ENCODE measurements at regions not wholly inside any gene's neighbourhood (a gene's known extent, or its start where the extent isn't known, plus 50 kb on each side); places are given as distances from the start of the nearest gene placed in this dataset.

GRCh38 chrX:122055979-122056715 is 1008.7 kb downstream of the GLUD2 start:
- no peak overlapping the region for H3K27ac Mint-ChIP-seq
- DNase-seq (no peak), ATAC-seq (no peak)
- H3K27me3 Mint-ChIP-seq = no peaks in the 10 kb centered on the region
- H3K4me3 Mint-ChIP-seq = no peak overlapping the region
- H3K36me3 Mint-ChIP-seq (ENCODE audit: low read depth) = no peaks in the 10 kb centered on the region
- H3K9me3 Mint-ChIP-seq = no peaks in the 10 kb centered on the region
- no peaks in the 10 kb centered on the region for H3K4me1 Mint-ChIP-seq

DNA sequence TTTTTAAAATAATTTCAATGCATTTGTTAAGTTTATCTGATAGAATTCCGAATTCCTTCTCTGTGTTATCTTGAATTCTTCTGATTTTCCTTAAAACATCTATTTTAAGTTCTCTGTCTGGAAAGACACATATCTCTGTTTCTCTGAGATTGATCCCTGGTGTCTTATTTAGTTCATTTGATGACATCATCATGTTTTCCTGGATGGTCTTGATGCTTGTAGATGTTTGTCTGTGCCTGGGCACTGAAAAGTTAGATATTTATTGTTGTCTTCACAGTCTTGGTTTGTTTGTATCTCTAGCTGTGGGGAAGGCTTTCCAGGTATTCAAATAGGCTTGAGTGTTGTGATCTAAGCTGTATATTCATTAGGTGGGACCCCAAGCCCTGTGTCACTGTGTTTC is 1028.8 kb downstream of the GLUD2 start:
- Mint-ChIP-seq H3K4me3 (no peak overlapping the region), H3K36me3 (ENCODE audit: low read depth) (no peaks in the 10 kb centered on the region), H3K27me3 (no peaks in the 10 kb centered on the region), H3K9me3 (no peaks in the 10 kb centered on the region), H3K4me1 (no peaks in the 10 kb centered on the region), H3K27ac (no peak overlapping the region)
- ATAC-seq (no peak), DNase-seq (no peak)

GRCh38 chrX:122078079-122078478 is 1030.7 kb downstream of the GLUD2 start:
- Mint-ChIP-seq H3K9me3 (no peaks in the 10 kb centered on the region), H3K4me1 (no peaks in the 10 kb centered on the region), H3K27ac (no peak overlapping the region), H3K4me3 (no peak overlapping the region), H3K36me3 (ENCODE audit: low read depth) (no peaks in the 10 kb centered on the region), H3K27me3 (no peaks in the 10 kb centered on the region)
- ATAC-seq = no peak
- DNase-seq = no peak

- Mint-ChIP-seq H3K4me3 (no peak overlapping the region), H3K27ac (no peak overlapping the region), H3K4me1 (no peaks in the 10 kb centered on the region), H3K9me3 (peaks cover 4% of the 10 kb centered on the region), H3K36me3 (ENCODE audit: low read depth) (no peaks in the 10 kb centered on the region), H3K27me3 (no peaks in the 10 kb centered on the region)
- no peak for ATAC-seq
- DNase-seq = no peak
These were observed 1039.9 kb downstream of the GLUD2 start for GRCh38 chrX:122087341-122087740.

DNA sequence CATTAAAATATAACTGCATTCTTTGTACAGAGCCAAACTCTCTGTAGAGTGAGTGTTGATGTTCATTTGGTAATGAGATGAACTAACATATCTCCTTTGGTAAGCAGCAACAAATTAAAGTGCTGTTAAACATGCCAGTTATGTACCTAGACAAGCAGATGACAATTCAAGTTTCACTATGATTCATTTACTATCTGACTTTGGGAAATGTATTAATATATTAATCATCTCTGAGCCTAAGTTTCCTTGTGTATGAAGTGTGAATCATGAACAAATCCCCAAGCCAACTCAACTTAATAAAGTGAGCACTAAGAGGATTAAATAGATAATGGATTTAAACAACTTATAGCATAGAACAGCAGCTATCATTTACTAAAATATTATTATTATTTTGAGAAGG is 1044.2 kb downstream of the GLUD2 start:
- ATAC-seq = no peak
- Mint-ChIP-seq H3K27ac (no peak overlapping the region), H3K9me3 (peaks cover 9% of the 10 kb centered on the region), H3K36me3 (ENCODE audit: low read depth) (no peaks in the 10 kb centered on the region), H3K27me3 (no peaks in the 10 kb centered on the region), H3K4me3 (no peak overlapping the region), H3K4me1 (no peaks in the 10 kb centered on the region)
- no peak for DNase-seq

DNA sequence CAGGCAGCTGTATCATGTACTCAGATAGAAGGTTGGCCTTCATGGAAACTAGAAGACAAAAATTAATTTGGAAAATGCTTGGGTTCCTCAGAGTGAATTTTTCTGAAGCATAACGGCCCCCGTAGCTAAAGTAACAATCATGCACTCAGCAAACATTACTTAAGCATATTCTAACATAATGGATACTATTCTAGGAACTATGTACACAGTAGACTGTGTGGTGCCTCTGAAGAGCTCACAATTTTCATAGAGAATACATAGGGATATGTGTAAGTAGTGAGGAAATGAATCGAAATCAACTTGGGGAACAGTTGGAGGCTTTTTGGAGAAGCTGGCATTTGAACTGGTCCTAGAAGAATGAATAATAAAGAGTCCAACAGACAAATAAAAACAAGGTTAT is 1045.0 kb downstream of the GLUD2 start:
- Mint-ChIP-seq H3K9me3 (peaks cover 9% of the 10 kb centered on the region), H3K27me3 (no peaks in the 10 kb centered on the region), H3K27ac (no peak overlapping the region), H3K36me3 (ENCODE audit: low read depth) (no peaks in the 10 kb centered on the region), H3K4me1 (no peaks in the 10 kb centered on the region), H3K4me3 (no peak overlapping the region)
- DNase-seq (no peak), ATAC-seq (no peak)

DNA sequence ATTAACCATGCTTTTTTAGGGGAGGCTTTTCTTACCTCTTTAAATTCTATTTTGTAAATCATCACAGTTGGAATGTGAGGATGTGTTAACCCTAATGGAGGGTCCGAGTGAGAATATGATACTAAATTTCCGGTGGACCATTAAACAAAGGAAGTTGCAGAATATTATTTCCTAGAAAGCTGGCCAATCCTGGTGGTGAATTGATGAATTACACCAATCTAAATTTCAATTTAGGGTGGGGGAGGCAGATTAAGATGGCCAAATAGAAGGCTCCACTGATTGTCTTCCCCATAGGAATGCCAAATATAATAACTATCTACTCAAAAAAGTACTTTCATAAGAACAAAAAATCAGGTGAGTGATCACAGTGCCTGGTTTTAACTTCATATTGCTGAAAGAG is 1045.6 kb downstream of the GLUD2 start:
- Mint-ChIP-seq H3K4me1 (no peaks in the 10 kb centered on the region), H3K36me3 (ENCODE audit: low read depth) (no peaks in the 10 kb centered on the region), H3K9me3 (peaks cover 9% of the 10 kb centered on the region), H3K4me3 (no peak overlapping the region), H3K27me3 (no peaks in the 10 kb centered on the region), H3K27ac (no peak overlapping the region)
- no peak for DNase-seq
- no peak for ATAC-seq

GRCh38 chrX:122094611-122095010 is 1047.2 kb downstream of the GLUD2 start:
- ATAC-seq (no peak), DNase-seq (no peak)
- H3K9me3 Mint-ChIP-seq = peaks cover 9% of the 10 kb centered on the region
- no peaks in the 10 kb centered on the region for H3K4me1 Mint-ChIP-seq
- no peaks in the 10 kb centered on the region for H3K36me3 Mint-ChIP-seq (ENCODE audit: low read depth)
- H3K27me3 Mint-ChIP-seq = no peaks in the 10 kb centered on the region
- H3K4me3 Mint-ChIP-seq = no peak overlapping the region
- H3K27ac Mint-ChIP-seq = no peak overlapping the region

DNA sequence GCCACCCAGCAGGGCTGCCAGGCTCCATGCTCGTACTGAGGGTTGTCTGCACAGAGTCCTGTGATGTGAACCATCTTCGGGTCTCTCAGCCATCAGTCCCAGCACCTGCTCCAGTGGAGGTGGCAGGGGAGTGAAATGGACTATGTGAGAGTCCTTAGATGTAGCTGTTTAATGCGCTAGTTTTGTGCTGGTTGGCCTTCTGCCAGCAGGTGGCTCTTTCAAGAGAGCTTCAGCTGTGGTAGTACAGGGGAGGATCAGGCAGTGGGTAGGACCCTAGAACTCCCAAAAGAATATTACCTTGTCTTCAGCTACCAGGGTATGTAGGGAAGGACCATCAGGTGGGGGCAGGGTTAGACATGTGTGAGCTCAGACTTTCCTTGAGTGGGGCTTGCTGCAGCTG is 1066.0 kb downstream of the GLUD2 start:
- Mint-ChIP-seq H3K36me3 (ENCODE audit: low read depth) (no peaks in the 10 kb centered on the region), H3K4me1 (no peaks in the 10 kb centered on the region), H3K27me3 (no peaks in the 10 kb centered on the region), H3K9me3 (peaks cover 3% of the 10 kb centered on the region), H3K27ac (no peak overlapping the region), H3K4me3 (no peak overlapping the region)
- DNase-seq (no peak), ATAC-seq (no peak)

DNA sequence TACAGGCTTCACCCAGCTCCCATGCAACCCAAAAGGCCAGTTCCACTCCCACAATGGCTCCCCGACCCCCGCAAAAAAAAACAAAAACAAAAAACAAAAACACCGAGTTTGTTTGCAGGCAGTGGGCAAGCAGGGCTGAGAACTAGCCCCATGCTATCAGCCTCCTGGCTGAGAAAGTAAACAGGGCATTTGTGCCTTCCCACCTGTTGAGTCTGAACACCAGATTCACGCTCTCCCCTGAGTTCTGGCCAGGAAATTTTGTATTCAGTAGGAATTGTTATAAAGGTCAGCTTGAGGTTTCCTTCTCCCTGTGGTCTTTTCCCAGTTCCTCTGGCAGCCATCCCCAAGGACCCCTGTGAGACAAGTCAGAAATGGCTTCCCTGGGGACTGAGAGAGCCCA is 1066.5 kb downstream of the GLUD2 start:
- Mint-ChIP-seq H3K27me3 (no peaks in the 10 kb centered on the region), H3K27ac (no peak overlapping the region), H3K9me3 (peaks cover 3% of the 10 kb centered on the region), H3K4me3 (no peak overlapping the region), H3K36me3 (ENCODE audit: low read depth) (no peaks in the 10 kb centered on the region), H3K4me1 (no peaks in the 10 kb centered on the region)
- ATAC-seq (no peak), DNase-seq (no peak)

DNA sequence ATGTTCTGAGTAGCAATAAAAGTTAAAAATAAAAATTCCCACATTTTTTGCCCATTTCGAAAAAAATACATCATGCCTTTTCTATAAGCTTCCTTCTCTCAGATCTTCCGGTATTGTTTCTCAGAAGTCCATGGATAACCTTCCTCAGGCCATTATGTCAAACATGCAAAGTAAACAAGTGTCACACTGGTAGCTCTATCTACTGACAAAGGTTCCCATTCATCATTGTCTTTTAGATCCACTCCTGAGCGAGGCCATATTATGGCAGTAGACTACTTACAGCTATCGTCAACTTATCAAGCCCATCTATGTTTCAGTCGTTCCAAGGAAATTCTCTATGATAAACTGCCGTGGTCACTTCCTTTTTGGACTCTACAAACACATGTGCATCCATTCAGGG is 1068.2 kb downstream of the GLUD2 start:
- H3K9me3 Mint-ChIP-seq = no peaks in the 10 kb centered on the region
- no peak overlapping the region for H3K27ac Mint-ChIP-seq
- no peak overlapping the region for H3K4me3 Mint-ChIP-seq
- no peaks in the 10 kb centered on the region for H3K27me3 Mint-ChIP-seq
- H3K4me1 Mint-ChIP-seq = no peaks in the 10 kb centered on the region
- no peak for ATAC-seq
- no peaks in the 10 kb centered on the region for H3K36me3 Mint-ChIP-seq (ENCODE audit: low read depth)
- DNase-seq = no peak

DNA sequence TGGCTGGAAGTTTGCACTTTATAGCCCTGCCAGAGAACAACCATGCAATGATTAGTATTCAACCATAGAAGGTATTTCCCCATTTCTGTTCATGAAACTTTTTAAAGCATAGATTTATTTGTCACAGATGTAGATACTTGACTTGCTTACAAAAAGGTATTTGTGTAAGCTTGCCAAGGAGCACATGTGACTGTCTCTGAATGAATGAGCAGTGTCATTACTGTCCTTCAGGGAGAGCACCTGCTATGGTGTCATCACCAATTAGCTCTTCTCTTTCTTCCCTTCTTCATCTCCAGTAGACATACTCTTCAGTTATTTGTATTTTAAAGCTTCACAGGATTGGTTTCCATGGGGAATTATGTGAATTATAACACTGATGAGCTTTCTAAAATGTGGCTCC is 1064.7 kb upstream of the GRIA3 start:
- ATAC-seq (no peak), DNase-seq (no peak)
- no peaks in the 10 kb centered on the region for H3K27me3 Mint-ChIP-seq
- no peaks in the 10 kb centered on the region for H3K4me1 Mint-ChIP-seq
- H3K9me3 Mint-ChIP-seq = no peaks in the 10 kb centered on the region
- H3K4me3 Mint-ChIP-seq = no peak overlapping the region
- no peaks in the 10 kb centered on the region for H3K36me3 Mint-ChIP-seq (ENCODE audit: low read depth)
- no peak overlapping the region for H3K27ac Mint-ChIP-seq

GRCh38 chrX:122122274-122122673 is 1061.8 kb upstream of the GRIA3 start:
- Mint-ChIP-seq H3K4me1 (no peaks in the 10 kb centered on the region), H3K9me3 (no peaks in the 10 kb centered on the region), H3K27ac (no peak overlapping the region), H3K4me3 (no peak overlapping the region), H3K36me3 (ENCODE audit: low read depth) (no peaks in the 10 kb centered on the region), H3K27me3 (no peaks in the 10 kb centered on the region)
- DNase-seq = no peak
- ATAC-seq = no peak

- Mint-ChIP-seq H3K4me3 (no peak overlapping the region), H3K9me3 (peaks cover 4% of the 10 kb centered on the region), H3K4me1 (no peaks in the 10 kb centered on the region), H3K27ac (no peak overlapping the region), H3K27me3 (no peaks in the 10 kb centered on the region), H3K36me3 (ENCODE audit: low read depth) (no peaks in the 10 kb centered on the region)
- no peak for ATAC-seq
- DNase-seq = no peak
These were observed 1050.6 kb upstream of the GRIA3 start for GRCh38 chrX:122133478-122133877.

DNA sequence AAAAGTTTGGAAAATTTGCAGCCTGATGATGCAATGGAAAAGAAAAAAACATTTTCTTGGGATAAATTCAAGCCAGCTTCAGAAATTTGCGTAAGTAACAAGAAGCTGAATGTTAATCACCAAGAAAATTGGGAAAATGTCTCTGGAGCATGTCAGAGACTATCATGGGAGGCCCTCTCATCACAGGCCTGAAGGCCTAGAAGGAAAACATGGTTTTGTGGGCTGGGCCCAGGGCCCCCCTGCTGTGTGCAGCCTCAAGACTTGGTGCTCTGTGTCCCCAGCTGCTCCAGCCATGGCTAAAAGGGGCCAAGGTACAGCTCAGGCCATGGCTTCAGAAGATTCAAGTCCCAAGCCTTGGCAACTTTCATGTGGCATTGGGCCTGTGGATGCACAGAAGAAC is 1049.8 kb upstream of the GRIA3 start:
- DNase-seq = no peak
- no peak for ATAC-seq
- Mint-ChIP-seq H3K27ac (no peak overlapping the region), H3K9me3 (peaks cover 4% of the 10 kb centered on the region), H3K36me3 (ENCODE audit: low read depth) (no peaks in the 10 kb centered on the region), H3K4me3 (no peak overlapping the region), H3K27me3 (no peaks in the 10 kb centered on the region), H3K4me1 (no peaks in the 10 kb centered on the region)

- Mint-ChIP-seq H3K27ac (no peak overlapping the region), H3K4me3 (no peak overlapping the region), H3K27me3 (no peaks in the 10 kb centered on the region), H3K36me3 (ENCODE audit: low read depth) (no peaks in the 10 kb centered on the region), H3K9me3 (peaks cover 4% of the 10 kb centered on the region), H3K4me1 (no peaks in the 10 kb centered on the region)
- DNase-seq (no peak), ATAC-seq (no peak)
These were observed 1049.0 kb upstream of the GRIA3 start for GRCh38 chrX:122135070-122135469.

Data from activated naive CD8-positive, alpha-beta T cell treated with anti-CD3 and anti-CD28 coated beads, Interleukin-2, amount 50 U/mL, for 24 hours (primary cell).